ENCODE measurements at regions not wholly inside any gene's neighbourhood (a gene's known extent, or its start where the extent isn't known, plus 50 kb on each side); places are given as distances from the start of the nearest gene placed in this dataset.

DNA sequence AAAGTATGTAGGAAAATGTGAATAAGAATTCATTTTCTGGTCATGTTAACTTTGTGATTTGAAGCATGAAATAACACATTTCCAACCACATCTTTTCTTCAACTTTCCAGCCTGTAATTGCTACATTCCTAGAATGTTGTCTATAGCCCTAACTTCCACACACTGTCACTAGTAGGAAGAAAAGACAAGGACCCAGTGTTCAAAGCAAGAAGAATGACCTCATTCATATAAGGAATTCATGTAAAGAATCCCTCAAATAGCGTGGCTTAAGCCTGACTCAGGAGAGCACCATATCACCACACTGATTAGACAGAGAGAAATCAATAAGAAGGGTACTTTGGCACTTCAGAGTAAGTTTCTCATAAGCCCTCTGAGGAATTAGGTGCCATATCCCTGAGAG is 318.7 kb upstream of the CHRM2 start:
- TF ChIP-seq, protein P1, sequence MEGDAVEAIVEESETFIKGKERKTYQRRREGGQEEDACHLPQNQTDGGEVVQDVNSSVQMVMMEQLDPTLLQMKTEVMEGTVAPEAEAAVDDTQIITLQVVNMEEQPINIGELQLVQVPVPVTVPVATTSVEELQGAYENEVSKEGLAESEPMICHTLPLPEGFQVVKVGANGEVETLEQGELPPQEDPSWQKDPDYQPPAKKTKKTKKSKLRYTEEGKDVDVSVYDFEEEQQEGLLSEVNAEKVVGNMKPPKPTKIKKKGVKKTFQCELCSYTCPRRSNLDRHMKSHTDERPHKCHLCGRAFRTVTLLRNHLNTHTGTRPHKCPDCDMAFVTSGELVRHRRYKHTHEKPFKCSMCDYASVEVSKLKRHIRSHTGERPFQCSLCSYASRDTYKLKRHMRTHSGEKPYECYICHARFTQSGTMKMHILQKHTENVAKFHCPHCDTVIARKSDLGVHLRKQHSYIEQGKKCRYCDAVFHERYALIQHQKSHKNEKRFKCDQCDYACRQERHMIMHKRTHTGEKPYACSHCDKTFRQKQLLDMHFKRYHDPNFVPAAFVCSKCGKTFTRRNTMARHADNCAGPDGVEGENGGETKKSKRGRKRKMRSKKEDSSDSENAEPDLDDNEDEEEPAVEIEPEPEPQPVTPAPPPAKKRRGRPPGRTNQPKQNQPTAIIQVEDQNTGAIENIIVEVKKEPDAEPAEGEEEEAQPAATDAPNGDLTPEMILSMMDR (IDR thresholded peaks at IDR 0.05) = no peak
- TF ChIP-seq POLR2AphosphoS5 (IDR thresholded peaks at IDR 0.05) (no peak), EP300 (IDR thresholded peaks at IDR 0.05; ENCODE audit: low read depth) (no peak)

Measured in transverse colon (tissue), 4 donors.